Kidney (tissue), 13 donors: ENCODE measurements at regions not wholly inside any gene's neighbourhood (a gene's known extent, or its start where the extent isn't known, plus 50 kb on each side); places are given as distances from the start of the nearest gene placed in this dataset.

ENCODE experiments used
- DNase-seq, 5 donors: peaks; one replicate each; pipeline ENCODE4 v3.0.0-alpha.2; 2013 to 2020
- FAIRE-seq: peaks from 2 replicates; lab custom pipeline; 2012; peaks lifted over from hg19 to GRCh38; lab: Jason Lieb, UNC
- H3K27ac ChIP-seq, 2 donors: one replicate each; pipeline ENCODE4 v1.7.0; 2013; ENCODE audit warnings: low read depth in 2 of 2, low read length in 2 of 2, inconsistent platforms in 1 of 2
- H3K27me3 ChIP-seq: one replicate; pipeline ENCODE4 v1.7.1; 2013; ENCODE audit warnings: low read length, inconsistent platforms; ENCODE audit not compliant: control insufficient read depth, insufficient read depth
- H3K36me3 ChIP-seq, 3 donors: one replicate each; pipeline versions ENCODE4 v1.7.0 to v1.7.1; 2013; ENCODE audit warnings: low read length in 3 of 3, control low read depth in 1 of 3, inconsistent platforms in 1 of 3; ENCODE audit not compliant: insufficient read depth in 3 of 3, control insufficient read depth in 2 of 3
- H3K4me1 ChIP-seq, 3 donors: one replicate each; pipeline versions ENCODE4 v1.7.0 to v1.7.1; 2013; ENCODE audit warnings: low read length in 3 of 3, inconsistent platforms in 1 of 3, low read depth in 1 of 3; ENCODE audit not compliant: control insufficient read depth in 2 of 3, insufficient read depth in 2 of 3
- H3K4me3 ChIP-seq, 3 donors: one replicate each; pipeline versions ENCODE4 v1.7.0 to v1.8.1; 2013; ENCODE audit warnings: low read length in 3 of 3, control low read depth in 1 of 3, inconsistent platforms in 1 of 3
- H3K9ac ChIP-seq, 3 donors: one replicate each; pipeline versions ENCODE4 v1.7.0 to v1.7.1; 2013; ENCODE audit warnings: low read length in 3 of 3, control low read depth in 1 of 3, inconsistent platforms in 1 of 3
- H3K9me3 ChIP-seq, 3 donors: one replicate each; pipeline versions ENCODE4 v1.7.0 to v1.7.1; 2013; ENCODE audit warnings: low read length in 3 of 3, control low read depth in 1 of 3, inconsistent platforms in 1 of 3; ENCODE audit not compliant: control insufficient read depth in 2 of 3, insufficient read depth in 1 of 3
- intact Hi-C: fragments of 100-400 bp; cut with DNase I; formaldehyde crosslinking; loops from one replicate; pipeline ENCODE4 v1.11.1; 2022
- TF ChIP-seq, protein P1 (sequence below): IDR thresholded peaks from 3 replicates; pipeline ENCODE4 v1.5.1; 2012; ENCODE audit warnings: mild to moderate bottlenecking, moderate library complexity, borderline replicate concordance; ENCODE audit not compliant: insufficient read depth; ENCODE audit errors: extremely low read depth
- donor health status: control.
- donor health status: control.
- donor health status: control.
- donor health status: control.
- donor health status: control.
- donor health status: DM: yes; HTN: yes; CAD: no.
- donor health status: Normal renal cell carcinoma (clear cell type).

DNA sequence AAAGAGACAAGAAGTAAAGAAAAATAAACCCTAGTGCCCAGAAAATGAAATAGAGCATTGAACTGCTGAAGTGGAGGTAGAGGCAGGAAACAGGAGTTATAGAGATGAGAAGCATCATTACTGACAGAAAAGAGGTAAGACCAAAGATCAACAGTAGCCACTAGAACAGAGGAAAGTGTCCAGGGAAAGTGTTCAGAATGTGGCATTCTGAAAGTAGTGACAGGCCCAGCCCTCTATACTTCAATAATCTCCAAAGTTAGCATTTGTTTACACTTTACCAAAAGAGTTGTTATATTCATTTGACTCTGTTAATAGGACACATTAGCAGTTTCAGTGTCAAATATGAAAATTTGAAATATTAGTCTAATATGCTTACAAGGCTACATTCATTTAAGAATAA lies 727.1 kb upstream of the NECTIN3 start:
- no peaks in the 10 kb centered on the region for H3K27me3 ChIP-seq
- peak overlapping the region; percentile 15 to 32 for H3K27ac ChIP-seq
- TF ChIP-seq, protein P1, sequence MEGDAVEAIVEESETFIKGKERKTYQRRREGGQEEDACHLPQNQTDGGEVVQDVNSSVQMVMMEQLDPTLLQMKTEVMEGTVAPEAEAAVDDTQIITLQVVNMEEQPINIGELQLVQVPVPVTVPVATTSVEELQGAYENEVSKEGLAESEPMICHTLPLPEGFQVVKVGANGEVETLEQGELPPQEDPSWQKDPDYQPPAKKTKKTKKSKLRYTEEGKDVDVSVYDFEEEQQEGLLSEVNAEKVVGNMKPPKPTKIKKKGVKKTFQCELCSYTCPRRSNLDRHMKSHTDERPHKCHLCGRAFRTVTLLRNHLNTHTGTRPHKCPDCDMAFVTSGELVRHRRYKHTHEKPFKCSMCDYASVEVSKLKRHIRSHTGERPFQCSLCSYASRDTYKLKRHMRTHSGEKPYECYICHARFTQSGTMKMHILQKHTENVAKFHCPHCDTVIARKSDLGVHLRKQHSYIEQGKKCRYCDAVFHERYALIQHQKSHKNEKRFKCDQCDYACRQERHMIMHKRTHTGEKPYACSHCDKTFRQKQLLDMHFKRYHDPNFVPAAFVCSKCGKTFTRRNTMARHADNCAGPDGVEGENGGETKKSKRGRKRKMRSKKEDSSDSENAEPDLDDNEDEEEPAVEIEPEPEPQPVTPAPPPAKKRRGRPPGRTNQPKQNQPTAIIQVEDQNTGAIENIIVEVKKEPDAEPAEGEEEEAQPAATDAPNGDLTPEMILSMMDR = no peak
- peak overlapping the region in 1 of 3 donors; percentile 18 for H3K4me3 ChIP-seq
- DNase-seq (no peak), FAIRE-seq (no peak)
- H3K9ac ChIP-seq = no peak overlapping the region
- intact Hi-C loops = no loop called here
- no peaks in the 10 kb centered on the region for H3K36me3 ChIP-seq
- no peaks in the 10 kb centered on the region for H3K9me3 ChIP-seq
- peaks cover 0 to 4% (median 2%) of the 10 kb centered on the region in 3 donors for H3K4me1 ChIP-seq

DNA sequence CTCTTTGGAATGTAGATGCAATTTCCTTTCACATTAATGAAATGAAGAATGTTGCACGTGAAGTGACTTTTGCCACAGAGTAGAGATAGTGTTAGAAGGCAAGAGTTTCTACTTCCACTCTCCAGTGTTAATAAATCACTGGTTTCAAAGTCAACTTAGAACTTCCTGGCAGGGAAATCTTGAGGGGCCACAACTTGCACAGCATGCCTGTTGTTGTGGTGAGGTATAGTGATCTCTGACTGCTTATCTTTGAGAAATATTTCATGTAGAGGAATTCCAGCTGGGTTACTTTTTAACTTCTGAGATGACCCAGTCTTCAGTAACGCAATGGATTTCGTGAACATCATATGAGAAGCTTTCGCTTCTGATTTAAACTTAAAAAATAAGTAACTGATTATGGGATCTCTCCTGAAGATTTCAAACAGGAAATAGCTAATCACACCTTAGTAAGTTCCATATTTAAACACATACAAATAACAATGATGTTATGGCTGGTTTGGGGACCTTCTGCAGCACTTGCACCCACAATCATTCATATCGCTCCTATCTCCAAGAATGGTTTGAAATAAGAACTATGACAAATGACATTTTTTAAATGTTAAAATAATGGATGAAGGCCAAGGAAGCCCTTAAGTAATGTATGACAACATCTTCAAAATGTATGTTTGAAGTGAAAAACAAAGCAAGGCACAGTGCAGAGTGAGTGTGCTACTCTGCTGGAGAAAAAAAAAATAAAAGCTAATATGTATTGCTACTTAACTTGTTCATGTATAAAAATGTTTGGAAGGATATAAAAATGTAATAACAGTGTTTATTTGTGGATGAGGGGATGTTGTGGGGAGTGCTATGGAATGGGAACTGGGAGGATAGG lies 726.5 kb upstream of the NECTIN3 start:
- FAIRE-seq = no peak
- Histone ChIP-seq H3K27me3 (no peaks in the 10 kb centered on the region), H3K36me3 (no peaks in the 10 kb centered on the region), H3K9me3 (no peaks in the 10 kb centered on the region), H3K4me1 (peaks cover 0 to 4% (median 2%) of the 10 kb centered on the region in 3 donors), H3K9ac (no peak overlapping the region), H3K4me3 (peak overlapping the region in 1 of 3 donors; percentile 18), H3K27ac (peak overlapping the region in 1 of 2 donors; percentile 32)
- TF ChIP-seq, protein P1 = no peak
- DNase-seq = peak in 3 of 5 donors; percentile 12 to 50 (median 30)
- intact Hi-C loops = no loop called here

DNA sequence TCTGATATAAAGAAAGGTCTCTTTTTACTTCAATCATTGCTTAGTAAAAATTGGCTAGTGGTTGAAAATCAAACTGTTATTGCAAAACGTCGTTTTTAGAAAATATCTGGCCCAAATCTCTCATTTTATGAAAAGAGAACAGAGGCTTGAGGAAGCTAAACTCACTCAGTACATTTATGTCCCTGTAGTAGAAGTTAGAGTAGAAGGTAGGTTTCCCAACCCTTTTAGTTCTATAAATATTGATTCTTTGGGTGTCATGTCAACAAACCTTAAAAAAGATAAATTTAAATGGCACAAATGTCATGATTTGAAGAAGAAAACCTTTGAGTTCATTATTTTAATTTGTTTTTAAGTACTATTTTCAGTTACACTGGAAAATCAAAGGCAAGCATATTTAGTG lies 722.3 kb upstream of the NECTIN3 start:
- Histone ChIP-seq H3K9ac (no peak overlapping the region), H3K27me3 (no peaks in the 10 kb centered on the region), H3K4me3 (no peak overlapping the region), H3K27ac (no peak overlapping the region), H3K9me3 (no peaks in the 10 kb centered on the region), H3K36me3 (no peaks in the 10 kb centered on the region), H3K4me1 (no peaks in the 10 kb centered on the region)
- TF ChIP-seq, protein P1 = no peak
- intact Hi-C loops = no loop called here
- no peak for DNase-seq
- FAIRE-seq = no peak
